Frontal cortex (tissue), 3 donors: ENCODE measurements at regions not wholly inside any gene's neighbourhood (a gene's known extent, or its start where the extent isn't known, plus 50 kb on each side); places are given as distances from the start of the nearest gene placed in this dataset.
A peak's percentile ranks its signal among the peaks of the same experiment; 100 is the strongest.

Experiments used
- DNase-seq, 2 donors: peaks; one replicate each; pipeline ENCODE4 v3.0.0; 2012; ENCODE audit warnings: low spot score in 2 of 2
- FAIRE-seq: peaks from 2 replicates; lab custom pipeline; 2012; peaks lifted over from hg19 to GRCh38; lab: Jason Lieb, UNC
- donor health status: control.
- donor health status: control.
- donor health status: control.

- FAIRE-seq: no peak
- DNase-seq: no peak
Observed at GRCh38 chr3:44105571-44105970, 136.1 kb upstream of the TOPAZ1 start.

DNA sequence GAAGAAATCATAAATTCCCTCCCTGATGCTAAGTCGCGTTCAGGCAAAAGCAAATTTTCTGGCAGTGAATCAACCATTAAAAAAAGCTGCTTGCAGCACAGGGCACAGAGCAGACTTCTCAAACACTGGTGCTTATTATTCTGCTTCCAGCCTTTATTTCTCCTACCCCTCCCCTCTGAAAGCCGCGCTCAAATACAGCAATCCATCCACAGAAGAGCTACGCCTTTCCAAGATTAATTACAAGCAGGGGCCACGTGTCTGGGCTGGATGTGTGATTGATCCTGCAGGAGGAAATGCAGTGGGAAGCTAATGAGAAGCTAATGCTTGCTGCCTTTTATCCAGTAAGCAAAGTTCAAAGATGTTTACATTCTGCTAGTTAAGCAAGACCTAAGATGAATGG lies 134.9 kb upstream of the TOPAZ1 start:
- DNase-seq (peak; percentile 18 to 30), FAIRE-seq (no peak)

DNA sequence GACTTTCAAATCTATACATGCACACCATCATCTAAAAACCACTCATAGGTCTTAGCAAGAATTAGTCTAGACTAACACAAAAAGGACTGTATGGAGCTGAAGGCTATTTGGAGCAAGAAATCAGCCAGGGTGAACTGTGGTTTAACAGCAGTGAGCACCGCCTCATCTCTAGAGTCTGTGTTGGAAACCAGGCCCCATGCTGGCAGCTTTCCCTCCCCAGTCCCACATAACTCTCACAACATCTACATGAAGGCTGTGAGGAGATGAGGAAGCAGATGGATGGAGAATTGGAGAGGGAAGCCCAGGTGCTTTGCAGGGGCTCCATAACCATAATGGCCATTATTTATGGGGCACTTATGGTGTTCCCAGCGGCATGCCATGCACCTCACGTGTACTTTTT lies 133.2 kb upstream of the TOPAZ1 start:
- FAIRE-seq: no peak
- no peak for DNase-seq

DNA sequence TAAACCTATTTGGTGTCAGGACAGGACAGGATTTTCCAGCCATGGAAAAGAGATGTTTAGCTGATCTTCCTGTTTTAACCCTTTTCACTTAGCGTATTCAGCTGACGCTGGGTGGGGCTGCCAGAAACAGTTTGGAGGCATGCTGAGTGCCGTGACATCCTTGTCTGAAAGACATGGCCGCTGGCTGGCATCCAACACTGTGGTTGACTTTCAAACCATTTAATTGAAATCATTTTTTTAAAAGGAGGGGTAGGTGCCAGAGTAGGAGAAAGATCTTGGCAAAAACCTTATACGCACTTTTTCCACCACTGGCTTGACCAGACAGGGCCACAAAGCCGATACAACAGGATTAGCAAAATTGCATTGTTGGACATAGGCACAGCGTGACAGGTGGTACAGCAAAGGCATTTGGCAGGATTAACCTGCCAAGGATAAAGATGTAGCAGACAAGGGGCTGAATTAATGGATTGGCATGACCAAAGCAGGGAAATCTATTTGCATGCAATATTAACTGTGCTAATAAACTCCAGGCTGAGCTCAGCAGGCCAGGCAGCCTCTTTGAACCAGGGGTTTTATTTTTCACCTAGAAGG lies 131.8 kb upstream of the TOPAZ1 start:
- FAIRE-seq (no peak), DNase-seq (no peak)

DNA sequence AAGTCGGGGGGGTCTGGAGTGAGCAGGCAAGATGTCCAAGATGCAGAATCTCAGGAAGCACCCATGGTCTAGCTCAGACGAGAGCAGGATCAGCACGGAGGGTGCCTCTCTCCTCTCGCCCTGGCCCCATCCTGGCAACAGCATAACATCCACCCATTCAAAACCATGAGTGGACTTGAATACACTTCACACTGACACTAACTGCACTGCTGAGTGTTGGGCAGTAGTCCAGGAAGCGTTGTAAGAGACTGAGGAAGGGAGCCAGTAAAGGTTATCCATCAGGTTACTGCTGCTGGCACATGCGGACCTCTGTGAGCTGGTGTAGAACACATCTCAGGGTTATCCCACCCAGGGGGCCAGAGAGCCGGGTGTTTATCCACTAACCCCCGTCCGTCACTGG lies 131.0 kb upstream of the TOPAZ1 start:
- FAIRE-seq (no peak), DNase-seq (no peak)

DNA sequence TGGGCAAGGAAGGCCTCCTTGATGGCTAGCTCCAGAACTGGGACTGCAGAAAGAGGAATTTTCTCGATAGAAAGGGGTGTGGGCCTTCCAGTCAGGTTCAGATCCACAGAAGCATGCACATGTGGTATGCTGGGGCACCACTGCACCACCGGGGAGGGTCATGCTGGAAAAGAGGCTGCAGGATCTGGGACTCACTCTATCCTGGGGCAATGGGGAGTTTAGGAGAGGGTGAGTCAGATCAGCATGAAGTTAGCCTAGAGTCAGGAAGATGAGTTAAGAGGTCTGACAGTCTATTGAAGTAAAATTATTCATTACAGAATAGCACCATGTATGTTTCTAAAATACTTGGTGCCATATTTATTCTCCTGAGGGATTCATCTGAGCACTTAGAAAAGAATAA lies 130.2 kb upstream of the TOPAZ1 start:
- FAIRE-seq: no peak
- no peak for DNase-seq

DNA sequence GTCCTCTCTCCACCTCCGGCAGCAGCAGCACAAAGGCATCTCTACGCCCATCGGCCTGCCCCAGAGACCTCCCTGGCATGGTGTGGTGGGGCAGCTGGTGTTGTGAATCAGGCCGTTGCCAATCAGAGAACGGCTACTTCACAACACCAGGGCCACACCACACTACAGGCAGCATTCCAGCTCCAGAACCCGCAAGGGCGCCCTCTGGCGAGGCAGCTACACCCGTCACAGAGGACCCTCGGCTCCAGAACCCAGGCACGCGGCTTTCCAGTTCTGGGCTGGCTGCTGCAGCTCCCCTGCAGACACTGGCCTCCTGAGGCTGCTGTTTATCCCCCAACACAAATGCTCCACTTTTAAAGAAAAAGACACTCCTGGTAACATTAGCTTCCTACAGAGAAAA lies 127.5 kb upstream of the TOPAZ1 start:
- no peak for DNase-seq
- no peak for FAIRE-seq

- DNase-seq (no peak), FAIRE-seq (no peak)
Observed at GRCh38 chr3:44117239-44117638, 124.4 kb upstream of the TOPAZ1 start.

DNA sequence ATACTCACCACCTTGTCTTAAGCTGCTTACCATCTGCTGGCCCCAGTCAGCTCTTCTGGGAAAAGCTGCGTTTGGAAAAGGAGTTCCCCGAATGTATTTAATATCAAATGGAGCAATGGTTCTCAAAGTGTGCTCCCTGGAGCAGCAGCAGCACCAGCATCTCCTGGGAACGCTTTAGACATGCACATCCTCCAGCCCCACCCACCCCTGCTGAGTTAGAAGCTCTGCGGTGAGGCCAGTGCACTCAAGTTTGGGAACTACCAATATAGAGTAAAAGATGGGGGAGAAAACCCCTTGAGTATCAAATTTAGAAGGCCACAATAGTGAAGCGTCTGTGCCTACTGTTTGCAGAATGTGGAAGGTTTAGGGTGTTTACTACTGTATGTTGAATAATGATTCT lies 124.0 kb upstream of the TOPAZ1 start:
- no peak for DNase-seq

GRCh38 chr3:44120721-44121582 lies 120.7 kb upstream of the TOPAZ1 start:
- DNase-seq (no peak), FAIRE-seq (no peak)

More for the DNA sequence above, 124.0 kb upstream of the TOPAZ1 start:
- FAIRE-seq: no peak

- FAIRE-seq (no peak), DNase-seq (no peak)
Observed at GRCh38 chr3:44125246-44125645, 116.4 kb upstream of the TOPAZ1 start.

GRCh38 chr3:44125882-44126281 lies 115.8 kb upstream of the TOPAZ1 start:
- no peak for DNase-seq
- FAIRE-seq: no peak

DNA sequence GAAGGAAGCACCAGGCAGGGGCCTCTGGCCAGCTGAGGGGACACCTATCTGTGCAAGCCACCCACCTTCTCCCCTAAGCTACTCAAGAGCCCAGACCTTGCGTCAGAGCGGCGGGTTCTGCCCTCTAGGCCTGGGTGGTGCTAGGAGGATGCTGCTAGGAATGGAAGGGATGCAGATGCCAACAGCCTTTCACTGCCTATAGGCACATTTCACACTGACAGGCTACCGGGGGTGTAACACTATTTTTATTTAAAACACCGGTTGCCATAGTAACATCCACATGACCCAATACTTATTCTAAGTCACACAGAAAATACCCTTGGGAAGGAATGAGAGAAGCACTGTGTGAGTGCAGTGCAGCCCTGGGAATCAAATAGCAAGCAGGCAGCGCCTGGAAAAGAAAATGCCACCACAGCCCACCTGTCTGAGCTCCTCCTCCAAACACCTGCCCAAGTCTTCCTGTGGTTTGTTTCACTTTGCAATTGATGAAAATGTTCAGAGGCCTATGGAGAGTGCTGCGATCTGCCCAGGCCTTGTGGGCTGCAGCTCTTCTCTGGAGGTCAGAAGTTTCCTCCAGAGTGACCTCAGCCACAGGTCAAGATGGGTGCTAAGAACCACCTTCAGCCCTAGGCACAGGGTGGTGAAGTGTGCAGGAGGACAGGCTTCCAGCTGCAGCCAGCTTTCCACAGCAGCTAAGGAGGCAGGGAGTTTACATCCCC lies 113.5 kb upstream of the TOPAZ1 start:
- no peak for FAIRE-seq
- no peak for DNase-seq

DNA sequence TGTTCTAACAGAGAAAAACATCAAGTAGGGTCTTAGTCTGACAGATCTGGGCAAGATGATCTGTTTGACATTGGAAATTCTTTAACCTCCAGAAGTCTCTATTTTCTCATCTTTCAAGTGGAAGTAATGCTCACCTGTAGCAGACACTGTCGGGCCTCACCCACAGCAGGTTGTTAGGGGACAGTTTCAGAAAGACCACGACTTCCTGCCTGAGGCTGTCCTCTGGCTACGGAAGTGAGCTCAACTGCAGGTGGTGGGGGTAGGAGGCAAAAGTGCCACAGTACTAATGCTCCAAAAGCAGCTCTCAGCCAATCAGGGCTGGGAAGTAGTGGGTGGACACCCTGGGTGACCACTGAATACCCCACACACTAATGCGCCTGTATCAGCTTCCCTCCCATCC lies 111.4 kb upstream of the TOPAZ1 start:
- FAIRE-seq (no peak), DNase-seq (no peak)

- FAIRE-seq (no peak), DNase-seq (no peak)
Observed at GRCh38 chr3:44132061-44132460, 109.6 kb upstream of the TOPAZ1 start.

- no peak for FAIRE-seq
- no peak for DNase-seq
Observed at GRCh38 chr3:44132593-44132992, 109.1 kb upstream of the TOPAZ1 start.

DNA sequence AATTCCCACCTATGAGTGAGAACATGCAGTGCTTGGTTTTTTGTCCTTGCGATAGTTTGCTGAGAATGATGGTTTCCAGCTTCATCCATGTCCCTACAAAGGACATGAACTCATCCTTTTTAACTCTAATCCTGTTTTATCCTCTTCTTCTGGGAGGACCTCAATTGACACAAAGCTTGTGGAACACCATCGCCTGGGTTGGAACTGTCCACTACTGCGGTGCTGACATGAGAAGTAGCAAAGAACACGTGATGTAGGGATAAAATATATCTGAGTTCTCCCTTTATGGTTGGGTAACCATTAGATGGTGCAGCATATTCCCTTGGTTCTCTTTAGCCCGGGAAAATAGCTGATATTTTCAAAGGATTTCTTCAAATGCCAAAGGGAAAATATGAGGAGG lies 105.3 kb upstream of the TOPAZ1 start:
- FAIRE-seq: no peak
- DNase-seq: no peak

DNA sequence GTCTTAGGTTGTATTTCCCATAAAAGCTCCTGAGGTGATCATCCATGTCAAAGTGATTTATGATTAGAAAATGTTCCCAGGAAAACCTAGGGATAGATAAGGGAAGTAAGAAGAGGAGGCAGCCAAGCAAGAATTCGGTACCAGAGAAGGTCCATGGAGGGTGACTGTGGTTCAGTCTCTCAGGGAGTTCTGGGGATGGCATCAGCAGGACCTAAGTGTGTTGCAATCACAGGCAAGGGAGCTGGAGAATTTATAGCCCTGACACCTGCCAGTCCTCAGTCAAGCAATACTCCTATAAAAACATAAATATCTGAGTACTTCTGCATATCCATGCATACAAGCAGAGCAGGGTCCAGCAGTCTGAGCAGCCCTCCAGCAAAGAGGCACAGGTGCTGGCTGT lies 95.6 kb upstream of the TOPAZ1 start:
- FAIRE-seq: no peak

DNA sequence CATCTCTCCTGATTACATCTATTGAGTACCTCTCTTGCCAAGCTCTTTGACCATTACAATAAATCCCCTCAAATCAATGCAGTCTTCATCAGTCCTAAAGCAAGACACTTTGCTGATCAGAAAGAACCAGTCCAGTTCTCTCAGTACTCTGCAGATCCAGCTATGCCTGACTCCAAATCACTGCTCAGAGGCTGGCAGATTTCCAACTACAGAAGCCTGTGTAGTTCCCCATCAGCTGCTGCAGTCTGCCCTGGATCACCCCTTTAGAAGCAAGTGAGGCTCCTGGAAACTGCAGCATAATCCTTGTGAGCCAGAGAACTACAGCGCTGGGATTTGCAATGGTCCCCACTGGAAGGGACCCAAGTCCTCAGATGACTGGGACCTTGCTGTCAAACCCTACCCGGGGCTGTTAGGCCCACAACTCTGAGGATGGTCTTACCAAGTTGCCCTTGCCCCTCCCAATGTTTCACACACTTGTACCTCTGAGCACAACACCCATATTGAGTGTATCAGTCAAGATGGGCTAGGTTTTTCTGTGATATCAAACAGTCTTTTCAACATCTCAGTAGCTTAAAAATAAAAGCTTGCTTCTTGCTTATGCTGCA lies 81.9 kb upstream of the TOPAZ1 start:
- DNase-seq (no peak), FAIRE-seq (no peak)

More for the DNA sequence above, 95.6 kb upstream of the TOPAZ1 start:
- no peak for DNase-seq

- no peak for FAIRE-seq
- DNase-seq: no peak
Observed at GRCh38 chr3:44160818-44161217, 80.9 kb upstream of the TOPAZ1 start.

DNA sequence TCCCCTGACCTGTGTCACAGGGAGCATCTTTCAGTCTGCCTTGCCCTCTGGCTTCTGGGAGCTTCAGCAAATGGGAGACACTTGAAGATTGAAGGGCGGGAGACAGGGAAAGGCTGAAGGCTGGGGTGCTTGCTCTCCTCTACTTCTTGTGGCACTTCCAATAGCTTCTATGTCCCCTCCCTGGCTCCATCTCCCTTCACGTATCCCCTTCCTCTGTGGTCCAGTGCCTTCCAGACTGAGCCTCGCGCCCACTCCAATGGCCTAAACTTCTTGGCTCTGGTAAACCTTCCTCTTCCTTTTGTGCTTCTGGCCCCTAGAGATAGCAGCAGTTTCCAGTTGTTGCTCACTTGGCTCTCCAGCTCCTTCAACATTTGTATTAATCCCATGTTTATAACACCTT lies 69.8 kb upstream of the TOPAZ1 start:
- DNase-seq (no peak), FAIRE-seq (no peak)
